GM12874 (cell line): ENCODE measurements at regions not wholly inside any gene's neighbourhood (a gene's known extent, or its start where the extent isn't known, plus 50 kb on each side); places are given as distances from the start of the nearest gene placed in this dataset.
A peak's percentile ranks its signal among the peaks of the same experiment; 100 is the strongest.

Source experiments
- TF ChIP-seq, protein P1 (sequence below): IDR thresholded peaks from 2 replicates; pipeline ENCODE4 v1.5.1; 2011; ENCODE audit warnings: low read depth, mild to moderate bottlenecking, control low read depth, low read length, moderate library complexity; ENCODE audit not compliant: insufficient read depth

GRCh38 chr22:25370322-25370721 lies 150.9 kb downstream of the CRYBB2 start:
- TF ChIP-seq, protein P1, sequence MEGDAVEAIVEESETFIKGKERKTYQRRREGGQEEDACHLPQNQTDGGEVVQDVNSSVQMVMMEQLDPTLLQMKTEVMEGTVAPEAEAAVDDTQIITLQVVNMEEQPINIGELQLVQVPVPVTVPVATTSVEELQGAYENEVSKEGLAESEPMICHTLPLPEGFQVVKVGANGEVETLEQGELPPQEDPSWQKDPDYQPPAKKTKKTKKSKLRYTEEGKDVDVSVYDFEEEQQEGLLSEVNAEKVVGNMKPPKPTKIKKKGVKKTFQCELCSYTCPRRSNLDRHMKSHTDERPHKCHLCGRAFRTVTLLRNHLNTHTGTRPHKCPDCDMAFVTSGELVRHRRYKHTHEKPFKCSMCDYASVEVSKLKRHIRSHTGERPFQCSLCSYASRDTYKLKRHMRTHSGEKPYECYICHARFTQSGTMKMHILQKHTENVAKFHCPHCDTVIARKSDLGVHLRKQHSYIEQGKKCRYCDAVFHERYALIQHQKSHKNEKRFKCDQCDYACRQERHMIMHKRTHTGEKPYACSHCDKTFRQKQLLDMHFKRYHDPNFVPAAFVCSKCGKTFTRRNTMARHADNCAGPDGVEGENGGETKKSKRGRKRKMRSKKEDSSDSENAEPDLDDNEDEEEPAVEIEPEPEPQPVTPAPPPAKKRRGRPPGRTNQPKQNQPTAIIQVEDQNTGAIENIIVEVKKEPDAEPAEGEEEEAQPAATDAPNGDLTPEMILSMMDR, result no peak

DNA sequence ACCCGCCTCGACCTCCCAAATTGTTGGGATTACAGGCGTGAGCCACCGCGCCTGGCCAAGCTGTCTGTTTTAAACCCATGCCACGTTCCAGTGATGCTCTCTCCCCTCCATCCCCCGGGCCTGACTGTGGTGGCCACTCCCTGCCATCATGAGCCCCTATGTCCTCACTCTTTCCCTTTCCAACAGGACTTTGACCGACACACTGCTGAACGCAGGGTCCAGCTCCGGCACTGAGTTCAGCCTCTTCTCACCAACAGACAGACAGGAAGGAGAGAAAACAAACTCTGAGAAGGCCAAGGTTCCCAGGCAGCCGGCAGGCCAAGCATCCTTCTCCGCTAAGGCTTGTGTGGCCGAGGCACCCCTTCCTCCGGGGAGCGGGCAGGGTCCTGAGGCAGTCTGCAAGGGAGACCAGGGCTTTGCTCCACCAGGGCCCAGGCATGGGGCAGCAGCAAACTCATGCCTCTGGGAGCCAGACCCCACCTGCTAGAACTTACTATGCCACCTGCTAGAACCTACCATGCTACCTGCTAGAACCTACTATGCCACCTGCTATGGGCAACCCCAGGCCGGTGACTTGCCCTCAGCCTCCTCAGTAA lies 152.7 kb downstream of the CRYBB2 start:
- TF ChIP-seq, protein P1, result no peak

- TF ChIP-seq, protein P1, result no peak
Observed at GRCh38 chr22:25373961-25374360, 154.5 kb downstream of the CRYBB2 start.

GRCh38 chr22:25374869-25375268 lies 155.4 kb downstream of the CRYBB2 start:
- TF ChIP-seq, protein P1, result no peak

- TF ChIP-seq, protein P1, result no peak
Observed at GRCh38 chr22:25375683-25376082, 156.2 kb downstream of the CRYBB2 start.

DNA sequence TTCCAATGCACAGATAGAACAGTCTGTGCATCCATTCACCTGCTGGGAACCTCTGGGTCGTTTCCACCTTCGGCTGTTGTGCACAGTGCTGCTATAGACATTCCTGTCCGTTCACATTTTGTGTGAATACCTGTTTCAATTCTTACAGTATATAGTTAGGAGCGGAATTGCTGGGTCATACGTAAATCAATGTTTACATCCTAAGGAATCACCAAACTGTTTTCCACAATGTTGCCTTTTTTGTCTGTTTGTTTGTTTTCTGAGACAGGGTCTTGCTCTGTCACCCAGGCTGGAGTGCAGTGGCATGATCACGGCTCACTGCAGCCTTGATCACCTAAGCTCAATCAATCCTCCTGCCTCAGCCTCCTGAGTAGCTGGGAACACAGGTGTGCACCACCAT lies 158.3 kb downstream of the CRYBB2 start:
- TF ChIP-seq, protein P1, result no peak

- TF ChIP-seq, protein P1, result no peak
Observed at GRCh38 chr22:25380122-25380747, 160.8 kb downstream of the CRYBB2 start.

DNA sequence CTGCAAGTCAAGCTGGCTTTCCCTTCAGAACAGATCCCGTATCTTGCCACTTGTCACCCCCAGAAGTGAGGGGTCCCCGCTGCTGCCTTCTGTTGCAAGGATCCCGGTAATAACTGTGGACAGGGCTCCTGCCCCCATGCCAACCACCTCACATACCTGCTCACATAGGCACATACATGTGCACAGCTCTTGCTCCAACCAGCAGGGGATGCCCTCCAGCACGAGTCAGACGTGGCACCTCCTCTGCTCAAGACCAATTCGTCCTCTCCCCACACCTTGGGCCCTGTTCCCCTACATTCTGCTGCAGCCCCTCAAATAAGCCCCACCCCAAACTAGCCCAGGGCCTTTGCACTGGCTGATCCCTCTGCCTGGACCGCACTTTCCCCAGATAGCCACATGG lies 163.3 kb downstream of the CRYBB2 start:
- TF ChIP-seq, protein P1, result peak; percentile 51
